ENCODE measurements at regions not wholly inside any gene's neighbourhood (a gene's known extent, or its start where the extent isn't known, plus 50 kb on each side); places are given as distances from the start of the nearest gene placed in this dataset.

DNA sequence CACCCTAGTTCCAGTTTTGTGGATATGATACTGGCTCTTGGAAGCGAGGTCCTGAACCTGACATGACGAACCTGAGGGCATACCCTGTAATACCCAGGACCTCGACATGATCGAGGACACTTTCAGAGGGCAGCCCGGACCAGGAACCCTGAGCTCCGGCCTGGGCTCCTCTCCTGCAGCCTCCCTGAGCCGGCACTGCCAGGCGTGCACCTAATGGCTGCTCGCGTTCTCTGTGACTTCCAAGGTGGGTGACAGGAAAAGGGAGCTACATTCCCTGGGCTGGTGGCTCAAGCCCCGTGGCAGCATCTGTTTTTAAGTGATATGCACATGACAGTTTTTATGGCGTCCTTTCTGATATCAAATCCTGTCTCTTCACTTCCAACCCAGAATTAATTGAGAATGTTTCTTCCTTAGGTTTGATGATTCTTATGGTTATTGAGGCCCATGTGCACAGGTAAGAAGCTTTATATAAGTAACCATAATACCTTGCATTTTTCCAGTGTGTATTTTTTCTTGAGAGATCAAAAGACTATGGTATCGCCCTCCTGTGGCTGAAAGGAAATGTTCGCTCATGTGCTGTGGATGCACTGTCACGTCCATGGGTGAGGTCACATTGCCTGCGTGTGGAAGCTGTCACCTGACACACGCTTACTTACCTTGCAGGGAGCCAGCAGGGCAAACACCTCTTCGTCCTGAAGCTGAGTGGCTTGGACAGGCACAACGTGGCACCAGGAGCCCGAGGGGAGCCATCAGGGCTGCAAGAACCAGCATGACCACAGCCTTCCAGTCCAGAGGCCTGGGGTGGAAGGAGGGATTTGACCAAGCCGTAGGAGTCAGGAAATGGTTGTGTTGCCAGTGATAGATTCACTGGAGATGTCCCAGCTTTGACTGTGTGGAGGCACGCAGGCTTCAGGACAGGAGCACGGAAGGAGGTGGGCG, 367.4 kb upstream of the MYT1L start:
- H3K9me3 ChIP-seq: no peaks in the 10 kb centered on the region
- H3K4me1 ChIP-seq: no peaks in the 10 kb centered on the region
- peak; percentile 25 for DNase-seq
- no peak overlapping the region for H3K27ac ChIP-seq
- no peaks in the 10 kb centered on the region for H3K36me3 ChIP-seq
- no peaks in the 10 kb centered on the region for H3K27me3 ChIP-seq
- TF ChIP-seq, protein P1, sequence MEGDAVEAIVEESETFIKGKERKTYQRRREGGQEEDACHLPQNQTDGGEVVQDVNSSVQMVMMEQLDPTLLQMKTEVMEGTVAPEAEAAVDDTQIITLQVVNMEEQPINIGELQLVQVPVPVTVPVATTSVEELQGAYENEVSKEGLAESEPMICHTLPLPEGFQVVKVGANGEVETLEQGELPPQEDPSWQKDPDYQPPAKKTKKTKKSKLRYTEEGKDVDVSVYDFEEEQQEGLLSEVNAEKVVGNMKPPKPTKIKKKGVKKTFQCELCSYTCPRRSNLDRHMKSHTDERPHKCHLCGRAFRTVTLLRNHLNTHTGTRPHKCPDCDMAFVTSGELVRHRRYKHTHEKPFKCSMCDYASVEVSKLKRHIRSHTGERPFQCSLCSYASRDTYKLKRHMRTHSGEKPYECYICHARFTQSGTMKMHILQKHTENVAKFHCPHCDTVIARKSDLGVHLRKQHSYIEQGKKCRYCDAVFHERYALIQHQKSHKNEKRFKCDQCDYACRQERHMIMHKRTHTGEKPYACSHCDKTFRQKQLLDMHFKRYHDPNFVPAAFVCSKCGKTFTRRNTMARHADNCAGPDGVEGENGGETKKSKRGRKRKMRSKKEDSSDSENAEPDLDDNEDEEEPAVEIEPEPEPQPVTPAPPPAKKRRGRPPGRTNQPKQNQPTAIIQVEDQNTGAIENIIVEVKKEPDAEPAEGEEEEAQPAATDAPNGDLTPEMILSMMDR (IDR thresholded peaks at IDR 0.05): peak in 3 of 6 experiments; percentile 16 to 19 (median 17)
- no peak for TF ChIP-seq POLR2A (IDR thresholded peaks at IDR 0.05)
- intact Hi-C loops (cut with DNase I): no loop called here
- 80 to 84% methylated on average over 19 to 24 of the region's 24 CpGs for whole genome bisulfite sequencing, 2 donors
- H3K4me3 ChIP-seq (replicated peaks in 1 of 3): no peak overlapping the region

DNA sequence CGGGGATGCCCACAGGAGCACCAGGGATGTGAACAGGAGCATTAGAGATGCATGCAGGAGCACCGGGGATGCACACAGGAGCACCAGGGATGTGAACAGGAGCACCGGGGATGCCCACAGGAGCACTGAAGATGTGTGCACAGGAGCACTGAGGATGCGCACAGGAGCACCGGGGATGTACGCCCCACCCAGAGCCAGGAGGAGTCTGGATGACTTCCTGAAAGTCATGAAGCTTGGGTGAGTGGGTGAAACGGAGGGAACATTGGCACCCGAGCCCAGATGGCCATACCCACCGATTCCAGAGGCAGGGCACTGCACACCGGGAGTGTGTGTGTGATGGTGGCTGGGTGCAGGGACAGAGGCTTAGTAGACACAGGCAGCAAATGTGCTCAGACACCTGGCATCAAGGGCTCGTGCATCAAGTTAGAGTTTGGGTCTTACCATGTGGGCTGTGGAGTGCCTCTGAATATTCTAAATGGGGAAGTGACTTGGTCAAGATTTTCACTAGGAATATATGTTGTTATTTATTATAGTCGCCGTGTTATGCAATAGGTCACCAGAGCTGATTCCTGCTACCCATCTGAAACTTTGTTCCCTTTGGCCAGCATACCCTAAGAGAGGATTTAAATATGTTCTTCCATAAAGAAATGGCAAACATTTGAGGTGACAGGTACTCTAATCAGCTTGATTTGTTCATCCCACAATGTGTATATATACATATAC, 365.8 kb upstream of the MYT1L start:
- Histone ChIP-seq H3K4me3 (replicated peaks in 1 of 3) (no peak overlapping the region), H3K9me3 (no peaks in the 10 kb centered on the region), H3K36me3 (no peaks in the 10 kb centered on the region), H3K27me3 (no peaks in the 10 kb centered on the region), H3K4me1 (no peaks in the 10 kb centered on the region), H3K27ac (no peak overlapping the region)
- DNase-seq: no peak
- TF ChIP-seq POLR2A (IDR thresholded peaks at IDR 0.05): no peak
- TF ChIP-seq, protein P1 (IDR thresholded peaks at IDR 0.05): no peak
- intact Hi-C loops (cut with DNase I): no loop called here
- WGBS, 2 donors: 85 to 93% methylated on average over 11 to 13 of the region's 13 CpGs

DNA sequence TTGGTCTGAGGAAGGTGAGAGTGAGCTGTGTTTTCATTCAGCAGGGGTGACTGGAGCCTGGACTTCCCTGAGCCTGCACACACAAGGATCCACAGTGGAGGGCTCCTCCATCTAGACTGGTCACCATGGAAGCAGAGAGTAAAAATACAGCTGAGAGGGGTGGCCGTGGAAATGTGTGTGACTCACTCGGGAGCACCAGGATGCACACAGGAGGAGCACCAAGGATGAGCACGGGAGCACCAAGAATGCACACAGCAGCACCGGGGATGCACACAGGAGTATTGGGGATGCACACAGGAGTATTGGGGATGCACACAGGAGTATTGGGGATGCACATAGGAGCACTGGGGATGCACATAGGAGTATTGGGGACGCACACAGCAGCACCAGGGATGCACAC, 365.2 kb upstream of the MYT1L start:
- intact Hi-C loops (cut with DNase I): no loop called here
- Histone ChIP-seq H3K9me3 (no peaks in the 10 kb centered on the region), H3K36me3 (no peaks in the 10 kb centered on the region), H3K27me3 (no peaks in the 10 kb centered on the region), H3K4me3 (replicated peaks in 1 of 3) (no peak overlapping the region), H3K27ac (no peak overlapping the region), H3K4me1 (no peaks in the 10 kb centered on the region)
- no peak for DNase-seq
- no peak for TF ChIP-seq POLR2A (IDR thresholded peaks at IDR 0.05)
- TF ChIP-seq, protein P1 (IDR thresholded peaks at IDR 0.05): no peak
- WGBS, 2 donors: 69 to 79% methylated on average over 5 of the region's 5 CpGs

DNA sequence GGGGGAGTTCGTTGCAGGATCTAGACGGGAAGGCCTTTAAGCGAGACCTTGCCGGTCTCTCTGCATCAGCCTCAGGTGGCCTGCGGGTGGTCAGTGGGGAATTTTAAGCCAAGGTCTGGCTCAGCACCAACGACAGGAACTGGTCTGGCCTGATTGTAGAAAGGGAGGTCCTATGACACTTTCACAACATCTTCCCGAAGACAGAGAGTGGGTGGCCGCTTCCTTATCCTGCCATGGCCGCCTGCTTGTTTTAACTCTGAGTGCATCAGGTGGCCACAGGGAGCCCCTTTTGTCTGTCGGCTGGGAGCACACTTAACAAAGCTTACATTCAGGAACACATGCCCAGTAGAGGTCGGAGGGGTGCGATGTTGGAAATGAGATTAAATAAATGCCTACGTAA, 363.7 kb upstream of the MYT1L start:
- Histone ChIP-seq H3K9me3 (no peaks in the 10 kb centered on the region), H3K36me3 (no peaks in the 10 kb centered on the region), H3K27ac (no peak overlapping the region), H3K4me1 (no peaks in the 10 kb centered on the region), H3K4me3 (replicated peaks in 1 of 3) (no peak overlapping the region), H3K27me3 (no peaks in the 10 kb centered on the region)
- no peak for DNase-seq
- WGBS, 2 donors: 82 to 85% methylated on average over 13 of the region's 13 CpGs
- TF ChIP-seq POLR2A (IDR thresholded peaks at IDR 0.05): no peak
- TF ChIP-seq, protein P1 (IDR thresholded peaks at IDR 0.05): no peak
- intact Hi-C loops (cut with DNase I): no loop called here

Measured in thyroid gland (tissue), 4 donors.